ENCODE measurements at regions not wholly inside any gene's neighbourhood (a gene's known extent, or its start where the extent isn't known, plus 50 kb on each side); places are given as distances from the start of the nearest gene placed in this dataset.

DNA sequence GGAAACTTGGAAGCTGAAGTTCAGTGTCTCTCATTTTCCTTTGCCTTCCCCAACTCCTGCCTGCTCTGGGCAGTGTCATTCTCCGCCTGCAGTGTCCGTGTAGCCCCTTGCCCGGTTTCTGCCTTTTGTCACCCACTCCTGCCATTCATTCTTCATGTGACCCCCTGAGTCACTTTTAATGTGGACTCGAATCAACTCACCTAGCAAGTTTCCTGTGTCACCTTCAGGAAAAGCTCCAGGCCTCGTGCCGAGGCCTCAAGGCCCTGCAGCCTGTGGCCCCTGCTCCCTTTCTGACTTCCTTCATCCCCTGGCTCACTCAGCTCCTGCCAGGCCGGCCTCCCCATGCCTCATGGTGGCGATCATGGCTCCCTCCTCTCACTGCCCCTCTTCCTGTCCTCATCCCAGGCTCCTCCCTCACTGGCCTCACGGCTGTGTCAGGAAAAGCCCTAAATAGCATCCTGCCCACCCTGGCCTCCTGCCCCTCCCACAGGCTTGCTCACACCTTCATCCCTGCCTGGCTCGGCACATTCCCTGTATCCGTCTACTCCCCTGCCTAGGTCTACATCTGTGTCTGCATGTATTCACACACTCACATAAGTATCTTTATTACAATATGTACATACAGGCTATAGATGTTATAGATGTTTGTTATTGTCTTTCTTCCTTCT lies 294.9 kb downstream of the MED10 start:
- TF ChIP-seq, protein P1, sequence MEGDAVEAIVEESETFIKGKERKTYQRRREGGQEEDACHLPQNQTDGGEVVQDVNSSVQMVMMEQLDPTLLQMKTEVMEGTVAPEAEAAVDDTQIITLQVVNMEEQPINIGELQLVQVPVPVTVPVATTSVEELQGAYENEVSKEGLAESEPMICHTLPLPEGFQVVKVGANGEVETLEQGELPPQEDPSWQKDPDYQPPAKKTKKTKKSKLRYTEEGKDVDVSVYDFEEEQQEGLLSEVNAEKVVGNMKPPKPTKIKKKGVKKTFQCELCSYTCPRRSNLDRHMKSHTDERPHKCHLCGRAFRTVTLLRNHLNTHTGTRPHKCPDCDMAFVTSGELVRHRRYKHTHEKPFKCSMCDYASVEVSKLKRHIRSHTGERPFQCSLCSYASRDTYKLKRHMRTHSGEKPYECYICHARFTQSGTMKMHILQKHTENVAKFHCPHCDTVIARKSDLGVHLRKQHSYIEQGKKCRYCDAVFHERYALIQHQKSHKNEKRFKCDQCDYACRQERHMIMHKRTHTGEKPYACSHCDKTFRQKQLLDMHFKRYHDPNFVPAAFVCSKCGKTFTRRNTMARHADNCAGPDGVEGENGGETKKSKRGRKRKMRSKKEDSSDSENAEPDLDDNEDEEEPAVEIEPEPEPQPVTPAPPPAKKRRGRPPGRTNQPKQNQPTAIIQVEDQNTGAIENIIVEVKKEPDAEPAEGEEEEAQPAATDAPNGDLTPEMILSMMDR (IDR thresholded peaks at IDR 0.05) = no peak
- TF ChIP-seq POLR2AphosphoS5 (IDR thresholded peaks at IDR 0.05) (no peak), POLR2A (IDR thresholded peaks at IDR 0.05) (no peak)

All from sigmoid colon (tissue), 4 donors.